Esophagus mucosa (tissue), 1 donor: ENCODE measurements at regions not wholly inside any gene's neighbourhood (a gene's known extent, or its start where the extent isn't known, plus 50 kb on each side); places are given as distances from the start of the nearest gene placed in this dataset.

Experiments used
- ATAC-seq: fragments of 200-7000 bp; cut with Tn5 transposase; one replicate; pipeline ENCODE4 v1.9.1; 2020
- donor health status: DM: yes; HTN: yes; CAD: no.

DNA sequence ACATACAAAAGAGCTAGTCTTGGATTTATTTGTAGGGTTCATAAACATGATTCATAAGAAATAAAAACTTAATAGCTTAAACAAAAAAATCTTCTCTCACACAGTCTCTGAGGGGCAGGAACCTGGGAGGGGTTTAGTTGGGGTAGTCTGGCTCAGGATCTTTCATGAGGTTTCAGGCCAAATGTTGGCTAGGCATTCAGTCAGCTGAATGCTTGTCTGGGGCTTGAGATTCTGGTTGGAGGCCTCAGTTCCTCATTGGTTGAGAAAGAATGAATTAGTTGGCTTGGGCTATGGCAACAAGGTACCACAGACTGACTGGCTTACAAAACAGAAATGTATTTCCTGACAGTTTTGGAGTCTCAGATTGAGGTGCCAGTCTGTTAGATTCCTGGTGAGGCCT, 74.3 kb downstream of the ANKRD7 start:
- no peak for ATAC-seq

DNA sequence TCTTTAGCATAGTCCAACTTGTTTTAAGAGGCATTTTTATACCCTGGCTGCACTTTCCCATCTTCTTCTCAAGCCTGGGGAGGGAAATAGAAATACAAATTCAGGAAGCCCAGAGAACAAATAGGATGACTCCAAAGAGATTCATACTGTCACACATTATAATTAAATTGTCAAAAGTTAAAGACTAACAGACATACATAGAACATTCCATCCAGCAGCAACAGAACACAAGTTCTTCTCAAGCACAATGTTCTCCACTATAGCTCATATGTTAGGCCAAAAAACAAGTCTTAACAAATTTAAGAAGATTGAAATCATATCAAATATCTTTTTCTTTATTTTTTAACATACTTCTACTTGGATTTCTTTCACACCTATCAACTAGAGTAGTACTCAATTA, 75.7 kb downstream of the ANKRD7 start:
- no peak for ATAC-seq

DNA sequence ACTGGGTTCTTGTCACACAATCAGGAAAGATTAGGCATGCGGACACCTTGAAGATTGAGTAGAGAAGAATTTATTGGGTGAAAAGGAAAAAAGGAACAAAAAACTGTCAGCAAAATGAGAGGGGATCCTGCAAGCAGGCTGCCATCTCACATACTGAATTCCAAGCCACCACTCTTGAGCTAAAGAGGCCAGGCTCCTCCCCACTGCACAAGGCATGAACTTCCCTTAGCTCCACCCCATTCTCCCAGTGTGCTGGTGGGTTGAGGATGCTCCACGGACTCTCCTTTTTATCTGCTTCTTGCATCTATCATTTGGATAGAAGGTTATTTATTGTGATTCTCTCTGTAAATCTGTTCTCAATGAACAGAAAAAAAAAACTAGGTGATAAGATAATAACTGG, 79.6 kb downstream of the ANKRD7 start:
- no peak for ATAC-seq

DNA sequence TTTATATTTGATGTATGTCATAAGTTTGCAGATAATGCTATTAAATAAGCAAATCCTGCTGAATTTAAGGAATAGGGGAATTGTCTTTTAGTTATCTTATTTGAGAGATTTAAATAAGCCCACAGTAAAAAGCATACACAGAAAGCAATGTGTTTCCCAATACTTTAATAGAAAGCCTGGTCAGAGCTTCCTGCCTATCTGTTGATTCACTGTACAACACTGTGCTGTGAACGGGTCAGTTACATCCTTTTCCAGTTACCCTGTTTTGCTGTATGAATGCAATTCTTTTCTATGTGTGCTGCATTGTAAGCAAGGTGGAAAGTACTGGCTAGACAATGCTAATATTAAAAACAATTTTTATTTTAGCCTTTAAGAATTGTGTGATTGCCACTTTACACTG, 81.2 kb downstream of the ANKRD7 start:
- no peak for ATAC-seq

DNA sequence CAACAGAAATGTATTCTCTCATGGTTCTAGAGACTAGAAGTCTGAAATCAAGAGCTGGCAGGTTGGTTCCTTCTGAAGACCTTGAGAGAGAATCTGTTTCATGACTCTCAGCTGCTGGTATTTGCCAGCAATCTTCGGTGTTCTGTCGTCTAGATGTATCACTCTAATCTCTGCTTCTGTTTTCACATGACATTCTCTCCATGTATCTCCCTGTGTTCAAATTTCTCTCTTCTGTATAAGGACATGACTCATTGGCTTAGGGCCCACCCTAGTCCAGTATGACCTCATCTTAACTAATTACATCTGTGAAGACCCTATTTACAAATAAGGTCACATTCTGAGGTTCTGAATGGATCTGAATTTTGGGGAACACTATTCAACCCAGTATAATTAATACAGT, 82.3 kb downstream of the ANKRD7 start:
- ATAC-seq: no peak

DNA sequence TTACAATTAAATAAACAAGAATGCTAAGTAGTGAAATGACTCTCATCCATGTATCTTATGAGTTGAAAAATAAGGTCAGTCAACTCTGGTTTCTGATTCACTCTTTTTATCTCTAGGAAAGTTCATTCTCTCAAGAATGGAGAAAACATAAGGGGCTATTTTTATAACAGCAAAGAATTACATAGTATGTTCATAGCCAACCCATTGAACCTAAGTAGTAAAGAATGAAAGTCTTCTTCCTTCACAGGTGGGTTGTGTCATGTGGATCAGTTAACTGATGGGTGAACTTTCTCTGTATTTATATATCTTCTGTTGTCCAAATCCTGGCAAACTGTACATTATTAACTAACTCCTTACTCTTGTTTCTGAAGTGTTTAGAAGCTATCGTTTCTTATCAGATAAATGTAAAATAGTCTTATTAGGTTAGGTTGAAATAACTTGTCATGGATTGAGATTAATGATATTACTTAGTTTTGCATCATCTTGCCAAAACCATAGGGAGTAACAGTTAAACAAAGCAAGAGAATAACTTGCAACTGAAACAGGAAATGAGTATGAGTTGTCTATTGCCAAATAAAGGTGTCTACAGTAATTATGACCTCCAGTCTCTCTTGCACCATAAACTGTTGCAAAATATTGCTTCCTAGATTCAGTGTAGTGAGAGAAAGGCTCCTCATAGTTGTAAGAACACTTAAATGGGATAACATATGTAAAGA, 86.8 kb downstream of the ANKRD7 start:
- peak; percentile 96 for ATAC-seq

DNA sequence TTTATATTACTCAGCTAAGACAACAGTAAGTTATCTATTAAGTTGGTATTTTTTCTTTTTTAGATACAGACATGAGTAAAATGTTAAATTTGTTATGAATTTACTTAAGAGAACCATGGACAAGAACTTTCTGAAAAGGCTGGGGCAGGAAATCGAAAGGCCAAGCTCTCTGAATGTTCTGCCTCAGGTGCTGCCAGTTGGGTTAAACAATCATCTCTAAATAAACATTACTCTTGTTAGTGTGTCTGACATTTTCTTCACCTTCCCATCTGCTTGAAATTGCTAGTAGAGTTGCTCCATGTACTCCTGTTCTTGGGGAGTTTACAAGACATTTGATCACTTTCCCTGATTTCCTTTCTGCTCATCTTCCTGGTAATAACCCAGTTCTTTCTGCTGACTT, 87.5 kb downstream of the ANKRD7 start:
- ATAC-seq: peak; percentile 26

DNA sequence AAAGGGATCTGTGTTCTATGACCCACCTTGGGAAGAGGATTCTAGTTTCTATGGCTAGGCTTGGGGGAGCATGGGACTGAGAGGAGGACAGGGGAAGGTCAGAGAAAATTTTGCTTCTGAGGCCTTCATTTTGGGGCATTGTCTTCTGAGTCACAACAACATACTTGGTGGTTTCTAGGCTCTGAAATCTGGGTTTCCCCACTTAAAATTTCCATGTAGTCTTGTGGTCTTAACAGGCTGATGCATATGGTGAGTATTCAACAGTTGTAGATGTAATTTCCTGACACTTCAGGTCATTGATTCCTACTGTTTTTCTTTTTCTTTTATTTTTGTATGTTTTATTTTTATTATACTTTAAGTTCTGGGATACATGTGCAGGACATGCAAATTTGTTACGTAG, 88.5 kb downstream of the ANKRD7 start:
- ATAC-seq: no peak

DNA sequence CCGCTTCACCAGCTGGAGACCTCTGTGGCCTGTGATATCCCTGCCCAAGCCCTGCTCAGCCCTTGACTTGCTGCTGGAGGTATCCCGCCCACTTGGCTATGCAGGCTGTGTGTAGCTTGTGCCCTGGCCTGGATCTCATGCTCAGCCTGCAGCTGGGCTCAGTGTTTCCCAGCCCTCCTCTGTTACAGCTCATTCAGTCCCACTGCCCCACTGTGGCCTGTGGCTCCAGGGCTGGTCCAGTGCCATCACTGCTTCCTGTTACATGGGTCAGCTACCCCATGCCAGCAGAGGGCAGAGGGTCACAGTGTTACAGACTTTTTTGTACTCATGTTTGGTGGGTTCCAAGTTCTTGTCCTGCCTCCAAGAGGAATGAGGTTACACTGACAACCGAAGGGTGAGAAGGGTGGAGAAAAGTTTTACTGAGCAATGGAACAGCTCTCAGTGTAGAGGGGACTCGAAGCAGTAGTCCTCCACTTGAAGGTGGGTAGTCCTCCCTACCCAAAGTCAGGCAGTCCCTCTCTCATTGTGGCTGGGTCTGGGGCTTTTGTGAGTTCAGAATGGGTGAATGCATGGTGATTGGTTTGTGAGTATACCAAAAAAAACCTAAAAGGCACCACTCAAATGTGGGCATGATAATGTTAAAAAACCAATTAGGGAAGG, 100.4 kb downstream of the ANKRD7 start:
- no peak for ATAC-seq

DNA sequence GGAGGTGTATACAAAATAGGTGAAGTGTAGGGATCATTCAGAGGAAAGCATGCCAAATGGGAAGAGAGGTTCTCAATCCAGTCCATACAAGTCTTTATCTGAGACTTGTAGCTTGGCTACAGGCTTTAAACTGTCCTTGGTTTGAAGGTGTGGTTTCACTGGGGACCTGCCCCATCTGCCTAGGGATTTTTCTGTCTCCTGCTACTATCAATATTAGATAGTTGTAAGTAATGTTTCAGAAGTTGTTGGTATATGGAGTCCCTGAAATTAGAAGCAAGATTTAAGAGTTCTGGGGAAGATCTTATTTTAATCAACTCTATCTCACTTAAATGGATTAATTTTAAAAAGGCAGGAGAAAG, 100.9 kb downstream of the ANKRD7 start:
- no peak for ATAC-seq

DNA sequence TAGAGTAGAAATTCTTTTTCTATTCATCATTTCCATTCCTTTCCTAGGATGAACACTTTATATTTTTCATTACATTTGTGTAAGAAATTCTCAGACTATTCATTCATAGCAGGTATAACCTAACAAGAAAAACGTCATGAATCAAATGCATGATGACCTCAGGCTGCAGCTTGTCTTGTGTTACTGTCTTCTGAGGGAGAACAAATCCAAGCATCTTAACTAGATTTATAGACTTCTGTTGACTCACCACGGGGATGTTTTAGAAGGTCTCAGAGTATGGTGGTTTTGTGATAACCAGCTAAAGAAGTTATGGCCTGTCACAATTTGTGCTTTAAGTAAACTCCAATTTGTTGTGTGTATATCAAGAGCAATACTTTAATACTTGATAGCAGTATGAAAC, 102.7 kb downstream of the ANKRD7 start:
- ATAC-seq: no peak

DNA sequence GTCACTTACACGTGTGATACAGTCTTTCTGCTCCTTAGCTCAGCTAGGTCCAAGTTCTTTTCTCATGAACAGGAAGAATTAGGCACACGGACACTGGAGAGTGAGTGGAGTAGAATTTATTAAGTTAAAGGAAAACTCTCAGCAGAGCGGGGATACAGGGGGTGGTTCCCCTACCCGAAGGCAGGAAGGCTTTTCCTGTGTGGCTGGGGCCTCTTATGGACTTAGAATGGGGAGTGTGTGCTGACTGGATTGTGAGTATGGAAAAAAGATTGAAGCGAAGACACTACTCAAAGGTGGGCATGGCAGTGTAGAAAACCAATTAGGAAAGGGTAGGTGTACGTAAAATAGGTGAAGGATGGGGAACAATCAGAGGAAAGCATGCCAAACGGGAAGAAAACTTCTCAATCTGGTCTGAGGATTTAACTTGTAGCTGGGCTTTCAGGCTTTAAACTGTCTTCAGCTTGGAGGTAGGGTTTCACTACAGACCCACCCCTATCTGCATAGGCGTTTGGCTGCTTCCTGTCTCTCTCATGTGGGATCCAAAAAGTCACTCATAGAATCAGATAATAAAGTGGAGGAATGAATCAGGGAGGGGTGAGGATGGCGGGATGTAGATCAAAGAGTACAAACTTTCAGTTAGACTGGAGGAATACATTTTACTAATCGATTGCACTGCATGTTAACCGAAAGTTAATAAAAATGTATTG, 104.2 kb downstream of the ANKRD7 start:
- ATAC-seq: no peak

DNA sequence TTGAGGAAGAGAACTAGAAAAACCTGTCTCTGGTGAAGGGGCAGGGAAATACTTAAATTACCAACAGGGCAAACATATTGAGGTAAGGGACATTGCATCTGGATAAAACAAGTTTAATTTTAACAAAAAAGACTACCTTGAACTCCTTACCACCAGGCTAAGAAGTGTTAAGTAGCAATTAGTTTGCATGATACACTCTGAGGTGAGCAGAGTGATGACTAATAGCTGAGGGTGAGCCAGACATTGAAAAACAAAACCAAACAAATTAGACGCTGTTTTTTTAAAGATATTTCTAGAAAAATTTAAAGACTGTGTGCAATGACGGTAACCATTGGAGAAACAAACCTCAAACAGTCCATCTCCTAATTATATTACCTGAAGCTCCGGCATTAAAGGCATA, 105.9 kb downstream of the ANKRD7 start:
- no peak for ATAC-seq

DNA sequence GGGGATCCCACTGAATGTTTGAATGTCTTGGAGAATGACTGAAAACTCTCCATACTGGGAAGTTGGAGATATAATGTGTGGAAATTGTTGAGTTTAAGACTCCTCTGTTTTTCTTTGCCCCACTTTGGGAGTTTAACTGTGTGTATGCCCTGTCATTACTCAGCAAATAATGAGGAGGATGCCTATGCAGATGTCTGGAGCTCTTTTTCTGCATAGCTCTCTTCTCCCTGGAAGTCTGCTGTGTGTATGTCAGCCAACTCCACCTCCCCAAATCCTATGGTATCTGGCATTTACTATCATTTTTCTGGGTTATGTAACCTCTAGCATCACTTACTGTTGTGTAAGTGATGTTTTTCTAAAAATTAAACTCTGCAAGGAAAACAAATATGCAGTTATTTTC, 122.2 kb downstream of the ANKRD7 start:
- ATAC-seq: no peak

DNA sequence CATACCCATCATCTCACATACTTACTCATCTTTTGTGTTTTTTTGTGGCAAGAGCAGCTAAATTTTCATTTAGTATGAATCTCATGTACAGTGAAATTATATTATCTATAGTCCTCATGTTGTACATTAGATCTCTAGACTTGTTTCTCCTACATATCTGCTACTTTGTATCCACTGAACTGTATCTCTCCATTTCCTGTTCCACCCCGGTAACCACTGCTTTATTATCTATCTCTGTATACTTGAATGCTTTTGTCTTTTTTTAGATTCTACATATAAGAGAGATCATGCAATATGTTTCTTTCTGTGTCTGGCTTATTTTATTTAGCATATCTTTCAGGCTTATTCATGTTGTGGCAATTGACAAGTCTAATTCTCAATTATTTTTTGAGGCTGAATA, 125.1 kb downstream of the ANKRD7 start:
- no peak for ATAC-seq

DNA sequence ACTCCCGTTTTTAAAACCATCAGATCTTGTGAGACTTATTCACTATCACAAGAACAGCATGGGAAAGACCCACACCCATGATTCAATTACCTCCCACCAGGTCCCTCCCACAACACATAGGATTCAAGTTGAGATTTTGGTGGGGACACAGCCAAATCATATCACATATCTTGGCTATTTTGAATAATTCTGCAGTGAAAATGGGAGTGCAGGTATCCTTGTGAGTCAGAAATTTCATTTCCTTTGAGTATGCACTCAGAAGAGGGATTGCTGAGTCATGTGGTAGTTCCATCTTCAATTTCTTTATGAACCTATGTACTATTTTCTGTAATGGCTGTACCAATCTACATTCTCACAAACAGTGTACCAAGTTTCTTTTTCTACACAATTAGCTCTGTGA, 125.8 kb downstream of the ANKRD7 start:
- no peak for ATAC-seq

DNA sequence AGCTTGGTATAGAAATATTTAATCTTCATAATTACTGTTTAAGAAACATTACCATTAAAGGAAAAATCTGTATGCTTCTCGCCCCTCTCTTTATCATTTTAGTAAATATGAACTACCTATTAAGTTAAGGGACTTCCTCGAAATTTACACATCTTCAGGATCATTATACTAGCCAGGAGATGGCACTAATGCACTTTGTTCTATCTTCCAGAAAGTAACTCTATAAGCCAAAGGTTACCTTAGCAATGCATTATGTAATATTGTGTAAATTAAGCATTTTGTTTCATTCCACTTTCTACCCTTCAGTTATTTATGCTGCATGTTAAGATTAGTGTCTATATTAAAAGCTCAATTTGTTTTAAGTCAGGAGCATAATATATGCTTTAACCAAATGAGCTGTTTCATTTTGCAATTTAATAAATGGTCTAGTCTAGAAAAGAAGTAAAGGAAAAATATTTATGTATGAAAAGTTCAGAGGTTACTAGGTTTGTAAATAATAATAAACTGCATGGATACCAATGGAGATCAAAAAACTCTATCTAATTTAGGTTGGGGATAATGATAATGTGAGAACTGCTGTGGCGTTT, 128.5 kb downstream of the ANKRD7 start:
- peak; percentile 46 for ATAC-seq

DNA sequence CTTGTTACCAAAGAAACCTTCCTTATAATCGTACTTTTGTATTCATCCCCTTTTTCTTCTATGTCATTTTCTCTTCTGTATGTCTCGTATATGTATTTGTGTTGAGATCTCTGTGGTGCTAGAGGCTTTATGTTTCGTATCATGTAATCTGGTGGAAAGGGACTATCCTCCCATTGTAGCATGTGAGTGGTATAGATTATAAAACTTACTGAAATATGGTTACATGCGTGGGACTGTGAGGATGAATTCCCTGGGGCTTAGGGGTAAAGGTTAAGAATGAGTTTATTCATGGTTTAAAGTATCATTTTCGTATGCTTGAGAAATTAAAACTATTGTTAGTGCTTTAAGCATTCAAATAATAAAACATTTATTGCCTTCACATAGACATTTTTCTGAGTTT, 141.9 kb downstream of the ANKRD7 start:
- no peak for ATAC-seq

DNA sequence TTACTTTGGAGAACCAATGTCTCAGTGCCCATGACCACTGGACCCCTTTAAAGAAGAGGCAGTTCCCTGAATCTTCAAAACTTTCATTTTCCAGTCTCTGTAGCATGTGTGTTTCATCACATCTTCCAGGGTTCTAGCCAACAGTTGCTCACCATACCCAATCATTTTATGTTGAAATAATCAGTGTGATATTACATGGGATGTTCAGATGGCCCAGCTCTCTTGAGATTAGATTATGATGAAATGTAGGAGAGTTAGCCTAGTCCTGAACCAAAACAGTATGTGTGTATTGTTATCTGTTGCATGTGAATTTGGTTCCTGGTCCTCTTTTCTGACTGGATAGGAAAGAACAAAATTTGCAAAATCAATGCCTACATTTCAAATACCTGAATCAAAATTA, 144.5 kb downstream of the ANKRD7 start:
- ATAC-seq: no peak

DNA sequence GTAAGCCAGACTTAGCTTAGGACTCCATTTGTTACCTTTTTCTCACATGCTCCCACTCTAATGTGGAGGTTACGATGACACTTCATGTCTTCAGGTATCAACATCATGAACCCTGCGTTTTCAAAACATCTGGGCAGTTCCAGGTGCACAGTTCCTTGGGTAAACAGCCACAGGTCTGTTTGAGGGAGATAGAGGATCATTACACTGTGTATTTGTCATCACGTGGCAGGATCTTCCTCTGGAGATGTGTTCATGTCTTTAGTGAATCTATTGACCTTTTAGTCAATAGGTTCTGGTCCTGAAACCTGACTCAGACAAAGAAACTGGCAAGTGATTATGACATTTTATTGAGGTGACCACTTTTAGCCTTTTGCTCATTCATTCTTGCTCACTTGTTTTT, 145.5 kb downstream of the ANKRD7 start:
- no peak for ATAC-seq

DNA sequence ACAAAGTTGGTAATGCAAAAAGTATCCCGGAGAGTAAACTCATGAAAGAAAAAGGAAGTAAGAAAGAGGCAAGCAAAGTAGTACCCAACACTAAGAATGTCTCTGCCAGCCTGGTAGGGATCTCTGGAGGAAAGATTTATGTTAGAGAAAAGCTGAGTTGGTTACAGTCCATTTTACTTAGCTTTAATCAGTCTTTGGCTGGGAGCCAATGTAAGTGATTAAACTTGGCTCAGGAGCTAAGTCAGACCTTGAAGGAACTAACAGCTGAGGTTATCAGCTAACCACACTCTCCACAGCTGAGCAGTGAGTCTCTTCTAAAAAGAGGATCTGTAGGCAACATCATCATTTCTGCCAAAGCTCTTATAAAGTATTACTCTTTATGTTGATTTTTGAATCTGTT, 148.0 kb downstream of the ANKRD7 start:
- no peak for ATAC-seq

DNA sequence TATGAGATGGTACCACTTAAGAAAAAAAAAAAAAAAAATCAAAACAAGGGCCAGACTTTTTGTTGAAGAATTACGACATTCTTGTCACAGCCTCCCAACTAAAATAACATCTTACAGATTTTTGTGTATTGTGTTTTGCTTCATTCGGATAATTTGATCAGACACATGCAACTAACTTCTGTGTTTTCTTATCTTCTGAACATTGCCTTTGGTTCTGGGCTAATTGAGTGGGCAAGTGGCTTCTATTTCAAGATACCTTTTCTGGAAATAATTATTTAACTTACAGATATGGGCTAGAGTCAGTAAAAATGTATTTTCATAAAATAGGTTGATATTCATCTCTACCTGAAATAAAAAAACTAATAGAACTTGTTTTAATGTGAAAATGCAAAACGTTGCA, 165.1 kb downstream of the ANKRD7 start:
- ATAC-seq: no peak

DNA sequence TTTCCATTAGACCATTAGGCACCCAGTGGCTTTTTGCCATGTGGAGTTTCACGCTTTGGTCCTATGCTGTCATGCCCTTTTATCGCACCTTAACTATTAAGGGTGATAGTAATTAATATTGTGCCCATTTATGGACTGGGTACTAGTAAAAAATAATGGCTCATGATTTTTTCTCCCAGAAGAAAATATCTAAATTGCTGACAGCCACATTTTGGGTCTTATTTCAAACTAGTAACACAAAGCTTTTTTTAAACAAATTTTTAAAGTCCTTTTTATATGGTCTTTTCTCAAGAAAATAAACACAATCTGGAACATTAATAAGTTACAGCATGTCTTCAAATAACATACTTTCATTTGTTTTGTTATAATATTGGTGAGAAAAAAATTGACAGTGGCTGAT, 179.7 kb downstream of the ANKRD7 start:
- ATAC-seq: no peak

DNA sequence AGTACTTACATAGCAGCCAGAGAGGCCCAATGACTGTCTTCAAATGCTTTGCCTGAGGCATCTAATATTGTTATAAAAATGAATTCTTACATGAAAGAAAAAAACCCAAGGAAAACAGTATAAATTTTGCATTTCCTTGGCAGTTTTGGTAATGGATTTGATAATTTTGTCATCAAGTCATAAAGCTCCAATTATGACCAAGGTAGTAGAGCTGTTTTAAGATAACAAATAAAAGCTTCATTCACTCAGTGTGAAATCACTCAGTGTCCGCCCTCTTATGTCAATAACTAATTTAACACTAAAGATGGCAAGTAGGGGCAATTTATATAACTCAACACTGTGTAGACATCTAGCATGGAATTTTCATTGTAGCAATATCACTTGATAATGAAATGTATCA, 193.9 kb downstream of the ANKRD7 start:
- no peak for ATAC-seq
